H1 (cell line): ENCODE measurements at regions not wholly inside any gene's neighbourhood (a gene's known extent, or its start where the extent isn't known, plus 50 kb on each side); places are given as distances from the start of the nearest gene placed in this dataset.
A peak's percentile ranks its signal among the peaks of the same experiment; 100 is the strongest.

ENCODE experiments used
- CTCF ChIA-PET: fragments of 300-600 bp; sonication (Branson Sonifier 250); formaldehyde crosslinking; loops from one replicate; lab custom pipeline; 2021; ENCODE audit not compliant: partially characterized antibody; lab: Charles Lee
- POLR2A ChIA-PET: fragments of 300-600 bp; sonication (Branson Sonifier 250); formaldehyde crosslinking; loops from one replicate; lab custom pipeline; 2021; ENCODE audit warnings: inconsistent platforms; ENCODE audit not compliant: partially characterized antibody; lab: Charles Lee
- DNase-seq, 2 experiments: peaks; one replicate each; pipeline versions ENCODE4 v3.0.0 to v3.0.0-alpha.2; 2010 to 2022; ENCODE audit warnings: low spot score in 2 of 2, low read depth in 1 of 2, mixed read lengths in 1 of 2
- FAIRE-seq: peaks from 2 replicates; lab custom pipeline; 2011; peaks lifted over from hg19 to GRCh38; lab: Jason Lieb, UNC
- H2AFZ ChIP-seq: 2 replicates; pipeline ENCODE4 v1.8.1; 2012; ENCODE audit warnings: low read length, inconsistent platforms
- H2AK5ac ChIP-seq: 2 replicates; pipeline ENCODE4 v1.6.1; 2013; ENCODE audit warnings: low read depth, low read length
- H2BK120ac ChIP-seq: replicated peaks from 2 replicates; pipeline ENCODE3; 2013; ENCODE audit warnings: low read depth, low read length, inconsistent platforms
- H2BK12ac ChIP-seq: 2 replicates; pipeline ENCODE4 v1.6.1; 2013; ENCODE audit warnings: low read depth, low read length
- H2BK15ac ChIP-seq: 2 replicates; pipeline ENCODE4 v1.6.1; 2013; ENCODE audit warnings: low read length
- H2BK20ac ChIP-seq: 2 replicates; pipeline ENCODE4 v1.6.1; 2013; ENCODE audit warnings: low read length
- H2BK5ac ChIP-seq: 2 replicates; pipeline ENCODE4 v1.6.1; 2013; ENCODE audit warnings: low read depth, low read length
- H3K14ac ChIP-seq: 2 replicates; pipeline ENCODE4 v1.6.1; 2013; ENCODE audit warnings: inconsistent platforms; ENCODE audit not compliant: insufficient read length
- H3K18ac ChIP-seq: 2 replicates; pipeline ENCODE4 v1.6.1; 2013; ENCODE audit warnings: low read length; ENCODE audit errors: extremely low read depth
- H3K23ac ChIP-seq: 2 replicates; pipeline ENCODE4 v1.6.1; 2013; ENCODE audit warnings: inconsistent platforms; ENCODE audit not compliant: insufficient read length
- H3K23me2 ChIP-seq: 2 replicates; pipeline ENCODE4 v1.6.1; 2013; ENCODE audit warnings: low read depth, low read length
- H3K27ac ChIP-seq: 2 replicates; pipeline ENCODE4 v1.6.1; 2011; ENCODE audit warnings: low read depth, low read length, inconsistent platforms
- H3K27me3 ChIP-seq, 4 experiments: replicated peaks in 1 of 4; 1 replicate in 1 of 4; 2 replicates in 3 of 4; pipeline versions ENCODE4 v1.6.1 to v1.8.1; 2011 to 2013; ENCODE audit warnings: low read length in 3 of 4, mild to moderate bottlenecking in 3 of 4, inconsistent platforms in 2 of 4, mixed read lengths in 2 of 4, moderate library complexity in 1 of 4; ENCODE audit not compliant: control insufficient read depth in 3 of 4, insufficient read depth in 3 of 4; ENCODE audit errors: extremely low read depth in 1 of 4
- H3K36me3 ChIP-seq, 4 experiments: 2 replicates each; pipeline versions ENCODE4 v1.6.1 to v1.8.1; 2011 to 2013; ENCODE audit warnings: mild to moderate bottlenecking in 4 of 4, low read length in 3 of 4, moderate library complexity in 2 of 4, control low read depth in 1 of 4, inconsistent platforms in 1 of 4; ENCODE audit not compliant: insufficient read depth in 4 of 4, control insufficient read depth in 2 of 4
- H3K4ac ChIP-seq: replicated peaks from 2 replicates; pipeline ENCODE3; 2013; ENCODE audit warnings: low read length, low read depth, mixed read lengths, inconsistent platforms; ENCODE audit not compliant: insufficient read length
- H3K4me1 ChIP-seq, 4 experiments: replicated peaks in 1 of 4; 1 replicate in 1 of 4; 2 replicates in 3 of 4; pipeline versions ENCODE4 v1.6.1 to v1.8.1; 2011 to 2013; ENCODE audit warnings: low read length in 3 of 4, inconsistent platforms in 2 of 4, mixed read lengths in 1 of 4; ENCODE audit not compliant: insufficient read depth in 4 of 4, control insufficient read depth in 3 of 4
- H3K4me2 ChIP-seq, 2 experiments: 2 replicates each; pipeline versions ENCODE4 v1.6.1 to v1.8.1; 2011 to 2013; ENCODE audit warnings: low read depth in 2 of 2, low read length in 2 of 2, control low read depth in 1 of 2, inconsistent platforms in 1 of 2, mild to moderate bottlenecking in 1 of 2; ENCODE audit not compliant: insufficient read depth in 1 of 2
- H3K4me3 ChIP-seq, 4 experiments: fragments of 200-600, 300-600 bp in 1 of 4; sonication (generic), shearing (Covaris generic), sonication (Bioruptor Twin) in 1 of 4; 2 replicates each; pipeline versions ENCODE4 v1.5.1 to v1.8.1; 2011 to 2016; ENCODE audit warnings: low read length in 4 of 4, low read depth in 3 of 4, control low read depth in 2 of 4, inconsistent platforms in 2 of 4, mild to moderate bottlenecking in 2 of 4, mixed read lengths in 1 of 4, moderate library complexity in 1 of 4; ENCODE audit not compliant: insufficient read depth in 2 of 4; ENCODE audit errors: extremely low read depth in 1 of 4
- H3K56ac ChIP-seq: replicated peaks from 2 replicates; pipeline ENCODE3; 2013; ENCODE audit warnings: low read depth, mild to moderate bottlenecking, mixed read lengths, low read length, inconsistent platforms; ENCODE audit not compliant: insufficient read length
- H3K79me1 ChIP-seq: 2 replicates; pipeline ENCODE4 v1.6.1; 2013; ENCODE audit warnings: low read depth, low read length, control low read depth
- H3K79me2 ChIP-seq, 2 experiments: 2 replicates each; pipeline versions ENCODE4 v1.6.1 to v1.8.1; 2012 to 2013; ENCODE audit warnings: low read length in 2 of 2, mild to moderate bottlenecking in 2 of 2, inconsistent platforms in 1 of 2; ENCODE audit not compliant: insufficient read depth in 2 of 2, control insufficient read depth in 1 of 2
- H3K9ac ChIP-seq, 4 experiments: replicated peaks in 1 of 4; 1 replicate in 1 of 4; 2 replicates in 3 of 4; pipeline versions ENCODE4 v1.6.1 to v1.8.1; 2011 to 2013; ENCODE audit warnings: low read depth in 3 of 4, low read length in 3 of 4, control low read depth in 2 of 4, mild to moderate bottlenecking in 2 of 4, moderate library complexity in 2 of 4, inconsistent platforms in 1 of 4; ENCODE audit errors: extremely low read depth in 1 of 4
- H3K9me3 ChIP-seq, 2 experiments: 2 replicates each; pipeline versions ENCODE4 v1.6.1 to v1.8.1; 2012 to 2013; ENCODE audit warnings: mild to moderate bottlenecking in 2 of 2, moderate library complexity in 2 of 2, control low read depth in 1 of 2, inconsistent platforms in 1 of 2, low read depth in 1 of 2, low read length in 1 of 2, mixed read lengths in 1 of 2; ENCODE audit not compliant: insufficient read depth in 2 of 2
- H4K20me1 ChIP-seq, 2 experiments: replicated peaks in 1 of 2; 2 replicates each; pipeline versions ENCODE3 to v1.8.1; 2011 to 2013; ENCODE audit warnings: inconsistent platforms in 2 of 2, low read length in 2 of 2, mild to moderate bottlenecking in 1 of 2; ENCODE audit not compliant: insufficient read depth in 2 of 2, control insufficient read depth in 1 of 2
- H4K5ac ChIP-seq: 2 replicates; pipeline ENCODE4 v1.6.1; 2013; ENCODE audit warnings: low read length, low read depth, mixed read lengths, inconsistent platforms; ENCODE audit not compliant: insufficient read length
- H4K8ac ChIP-seq: 2 replicates; pipeline ENCODE4 v1.8.0; 2013; ENCODE audit warnings: mild to moderate bottlenecking, moderate library complexity, low read length, inconsistent platforms; ENCODE audit not compliant: insufficient read depth; ENCODE audit errors: extremely low read depth
- H4K91ac ChIP-seq: replicated peaks from 2 replicates; pipeline ENCODE3; 2013; ENCODE audit warnings: low read length, mixed read lengths, inconsistent platforms; ENCODE audit not compliant: insufficient read length
- ATF3 ChIP-seq: IDR thresholded peaks from 2 replicates; pipeline ENCODE4 v1.6.1; 2011; ENCODE audit warnings: low read depth, mild to moderate bottlenecking, low read length; ENCODE audit not compliant: insufficient read depth
- BRCA1 ChIP-seq: IDR thresholded peaks from 2 replicates; pipeline ENCODE4 v1.6.1; 2012; ENCODE audit warnings: low read depth, low read length, improper control_type of control experiment
- CEBPB ChIP-seq: IDR thresholded peaks from 2 replicates; pipeline ENCODE4 v1.6.1; 2012; ENCODE audit warnings: low read depth, low read length
- CHD2 ChIP-seq: IDR thresholded peaks from 2 replicates; pipeline ENCODE4 v1.6.1; 2012; ENCODE audit warnings: low read length, improper control_type of control experiment
- EGR1 ChIP-seq: IDR thresholded peaks from 2 replicates; pipeline ENCODE4 v1.6.1; 2011; ENCODE audit warnings: low read depth, low read length, borderline replicate concordance
- JUND ChIP-seq: IDR thresholded peaks from 2 replicates; pipeline ENCODE4 v1.6.1; 2011; ENCODE audit warnings: mild to moderate bottlenecking, improper control_type of control experiment, low read length
- NRF1 ChIP-seq: IDR thresholded peaks from 2 replicates; pipeline ENCODE4 v1.6.1; 2011; ENCODE audit warnings: mild to moderate bottlenecking, low read depth, low read length, improper control_type of control experiment
- RXRA ChIP-seq: IDR thresholded peaks from 2 replicates; pipeline ENCODE4 v1.6.1; 2011; ENCODE audit warnings: low read depth, mild to moderate bottlenecking, low read length, moderate library complexity; ENCODE audit not compliant: insufficient read depth
- SIRT6 ChIP-seq: IDR thresholded peaks from one replicate; pipeline ENCODE4 v1.7.1; 2012; ENCODE audit warnings: low read length, inconsistent platforms
- SP2 ChIP-seq: IDR thresholded peaks from 2 replicates; pipeline ENCODE4 v1.6.1; 2012; ENCODE audit warnings: mild to moderate bottlenecking, low read length, inconsistent platforms
- SP4 ChIP-seq: IDR thresholded peaks from 2 replicates; pipeline ENCODE4 v1.6.1; 2012; ENCODE audit warnings: low read length, inconsistent platforms
- SRF ChIP-seq: IDR thresholded peaks from 2 replicates; pipeline ENCODE4 v1.6.1; 2011; ENCODE audit warnings: mild to moderate bottlenecking, low read depth, low read length, moderate library complexity
- WGBS, 2 experiments: shearing (Covaris generic) in 1 of 2; methylation state at CpG; one replicate each; pipeline versions ENCODE4 v1.1.6 to v1.1.7; 2013 to 2015; ENCODE audit warnings: low lambda C conversion rate in 2 of 2, mixed read lengths in 2 of 2, inconsistent platforms in 1 of 2, low coverage in 1 of 2, missing lambda C conversion rate in 1 of 2; ENCODE audit not compliant: insufficient replicate concordance in 2 of 2, insufficient coverage in 1 of 2, insufficient read length in 1 of 2; ENCODE audit errors: extremely low coverage in 1 of 2, missing lambda C conversion rate in 1 of 2; 5-methylcytosine and 5-hydroxymethylcytosine counted together

DNA sequence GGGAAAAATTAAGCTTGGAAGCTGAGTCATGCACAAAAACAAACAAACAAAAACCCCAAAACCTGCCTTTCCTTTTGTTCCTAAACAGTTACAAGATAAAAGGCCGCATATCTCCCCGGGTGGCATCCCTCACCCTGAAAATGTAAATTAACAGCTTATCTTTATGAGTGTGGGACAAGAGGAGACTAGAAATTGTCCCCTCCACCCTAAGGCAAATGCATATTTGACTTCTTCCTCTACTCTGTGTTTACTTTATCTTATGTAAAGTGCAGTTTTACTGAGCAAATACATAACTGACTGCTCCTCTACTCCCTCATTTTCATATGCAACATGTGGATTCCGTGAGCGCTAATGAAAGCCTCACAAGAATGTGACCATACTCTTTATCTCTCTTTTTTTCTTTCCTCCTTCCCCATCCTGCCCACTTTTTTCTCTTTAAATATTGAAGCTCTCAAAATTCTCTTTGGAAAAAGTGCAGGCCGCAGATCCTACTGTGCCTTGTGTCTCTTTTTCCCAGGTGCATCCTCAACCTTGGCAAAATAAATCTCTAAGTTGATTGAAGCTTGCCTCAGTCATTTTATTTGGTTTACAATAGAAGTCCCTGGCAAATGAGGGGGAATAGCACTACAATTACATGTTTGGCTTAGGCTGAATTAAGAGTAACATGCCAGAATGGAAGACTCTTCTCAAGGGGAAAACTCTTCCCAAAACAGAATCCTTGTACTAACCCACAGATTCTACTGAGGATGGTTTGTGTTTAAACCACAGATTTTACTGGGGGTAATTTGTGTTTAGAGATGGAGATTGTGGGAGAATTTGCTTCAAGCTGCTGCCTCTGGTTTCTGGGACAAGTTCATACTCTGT lies 72.7 kb upstream of the WDR72 start:
- Histone ChIP-seq H2BK120ac (no peak overlapping the region), H4K8ac (no peak overlapping the region), H3K56ac (no peak overlapping the region), H2AK5ac (no peak overlapping the region), H3K4me1 (peaks cover 0 to 5% (median 1%) of the 10 kb centered on the region in 4 experiments; a peak in 2 of 7 replicates), H2AFZ (no peak overlapping the region), H3K79me1 (no peaks in the 10 kb centered on the region), H4K91ac (no peak overlapping the region), H3K9ac (no peak overlapping the region), H2BK5ac (no peak overlapping the region), H3K23ac (no peak overlapping the region), H3K23me2 (0 out of 2 replicates have a peak, but pooled peaks cover 1% of the 10 kb centered on the region), H3K9me3 (peaks cover 0 to 3% of the 10 kb centered on the region in 2 experiments; a peak in 1 of 4 replicates), H3K14ac (no peak overlapping the region), H3K27me3 (no peaks in the 10 kb centered on the region), H3K36me3 (no peaks in the 10 kb centered on the region), H3K79me2 (no peaks in the 10 kb centered on the region), H2BK15ac (no peak overlapping the region), H3K4ac (no peak overlapping the region), H3K4me2 (peak overlapping the region; percentile 34 to 56), H4K20me1 (no peaks in the 10 kb centered on the region), H3K4me3 (peak overlapping the region in 1 of 4 experiments; percentile 9; a peak in 1 of 8 replicates), H2BK12ac (no peak overlapping the region), H3K18ac (no peak overlapping the region), H4K5ac (no peak overlapping the region), H3K27ac (no peak overlapping the region), H2BK20ac (no peak overlapping the region)
- WGBS, 2 experiments = 41% methylated on average over 5 of the region's 5 CpGs; no CpG with 5 or more reads in 1 of the 2 experiments
- ChIA-PET POLR2A (no interaction called here), CTCF (interaction anchor here (0.7 to 1.3 kb wide), 3 partner anchors 10 to 92 kb away, joined by 3 to 4 read pairs (median 3); no protein-coding TSS in a partner anchor)
- FAIRE-seq = no peak
- DNase-seq = no peak
- no peak for TF ChIP-seq SRF
- no peak for TF ChIP-seq CHD2
- no peak for TF ChIP-seq SP4
- TF ChIP-seq CEBPB = no peak
- TF ChIP-seq EGR1 = no peak
- TF ChIP-seq SP2 = no peak
- no peak for TF ChIP-seq ATF3
- TF ChIP-seq SIRT6 = no peak
- TF ChIP-seq JUND = no peak
- TF ChIP-seq NRF1 = no peak
- no peak for TF ChIP-seq BRCA1
- no peak for TF ChIP-seq RXRA
